ENCODE measurements at regions not wholly inside any gene's neighbourhood (a gene's known extent, or its start where the extent isn't known, plus 50 kb on each side); places are given as distances from the start of the nearest gene placed in this dataset.

- in situ Hi-C loops (cut with MboI; ENCODE audit: low pct_unique_long_range_greater_than_20kb, low sequenced_read_pairs, unreplicated experiment) = no loop called here
- no peak for TF ChIP-seq CTCF (IDR thresholded peaks at IDR 0.05; ENCODE audit: extremely low read depth, insufficient read depth, missing control alignments)
- DNase-seq (ENCODE audit: low spot score) = no peak
Observed at GRCh38 chr1:101158424-101158823, 78.4 kb upstream of the S1PR1 start.

- DNase-seq (ENCODE audit: low spot score) = no peak
- in situ Hi-C loops (cut with MboI; ENCODE audit: low pct_unique_long_range_greater_than_20kb, low sequenced_read_pairs, unreplicated experiment) = no loop called here
- no peak for TF ChIP-seq CTCF (IDR thresholded peaks at IDR 0.05; ENCODE audit: extremely low read depth, insufficient read depth, missing control alignments)
Observed at GRCh38 chr1:101154547-101154946, 82.3 kb upstream of the S1PR1 start.

DNA sequence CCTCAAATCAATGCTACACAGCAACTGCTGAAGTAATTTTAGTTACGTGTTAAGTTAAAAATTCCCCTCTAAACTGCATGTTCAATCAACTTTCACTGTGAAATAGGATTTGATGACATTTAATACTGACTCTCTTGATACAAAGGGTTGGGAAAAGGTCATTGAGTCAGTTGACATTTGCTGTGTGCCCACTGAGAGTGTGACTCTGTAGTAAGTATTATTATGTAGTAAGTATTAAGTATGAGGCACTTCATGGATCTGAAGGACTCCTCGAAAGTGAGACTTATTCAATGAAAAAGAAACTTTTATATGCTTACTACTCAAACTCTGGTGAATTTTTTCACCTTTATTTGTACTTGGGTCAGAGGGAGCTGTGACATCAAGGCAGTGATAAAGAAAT, 83.1 kb upstream of the S1PR1 start:
- DNase-seq (ENCODE audit: low spot score) = no peak
- in situ Hi-C loops (cut with MboI; ENCODE audit: low pct_unique_long_range_greater_than_20kb, low sequenced_read_pairs, unreplicated experiment) = no loop called here
- TF ChIP-seq CTCF (IDR thresholded peaks at IDR 0.05; ENCODE audit: extremely low read depth, insufficient read depth, missing control alignments) = no peak

GRCh38 chr1:101152633-101153032, 84.2 kb upstream of the S1PR1 start:
- DNase-seq (ENCODE audit: low spot score) = no peak
- in situ Hi-C loops (cut with MboI; ENCODE audit: low pct_unique_long_range_greater_than_20kb, low sequenced_read_pairs, unreplicated experiment) = no loop called here
- no peak for TF ChIP-seq CTCF (IDR thresholded peaks at IDR 0.05; ENCODE audit: extremely low read depth, insufficient read depth, missing control alignments)

DNA sequence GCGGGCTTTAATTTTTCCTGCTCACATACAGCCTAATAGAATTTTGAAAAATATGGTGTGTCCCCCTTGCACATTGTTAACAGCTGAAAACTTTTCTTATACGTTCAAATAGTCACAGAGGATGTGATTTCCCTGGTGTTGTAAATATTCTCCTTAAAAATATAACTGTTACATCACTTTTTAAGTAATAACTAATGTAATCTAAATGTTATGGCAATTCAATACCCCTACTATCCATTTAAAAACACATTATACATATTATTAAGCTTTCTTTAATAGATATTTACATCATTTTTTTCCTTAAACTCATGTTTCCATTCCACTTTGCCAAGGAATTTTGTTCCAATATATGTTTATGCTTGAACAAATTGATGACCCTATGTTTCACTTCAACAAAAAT, 85.5 kb upstream of the S1PR1 start:
- TF ChIP-seq CTCF (IDR thresholded peaks at IDR 0.05; ENCODE audit: extremely low read depth, insufficient read depth, missing control alignments) = no peak
- no peak for DNase-seq (ENCODE audit: low spot score)
- in situ Hi-C loops (cut with MboI; ENCODE audit: low pct_unique_long_range_greater_than_20kb, low sequenced_read_pairs, unreplicated experiment) = no loop called here

DNA sequence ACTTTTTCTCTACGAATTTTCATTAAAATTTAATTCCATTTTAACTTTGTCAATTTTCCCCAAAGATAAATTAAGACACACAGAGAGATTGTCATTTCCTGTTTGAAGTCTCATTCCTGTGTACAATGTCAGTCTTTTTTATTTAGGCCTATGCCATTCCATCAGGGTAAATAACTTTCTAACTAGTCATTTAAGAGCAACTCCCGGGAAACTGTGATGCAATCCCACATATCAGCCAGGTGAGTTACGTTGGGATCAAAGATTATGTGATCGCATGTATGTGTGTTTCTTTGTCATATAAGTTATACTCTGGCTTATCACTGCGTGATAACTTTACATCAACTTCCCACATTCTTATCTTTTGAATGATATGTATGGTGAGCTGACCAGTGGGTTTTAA, 86.1 kb upstream of the S1PR1 start:
- DNase-seq (ENCODE audit: low spot score) = no peak
- in situ Hi-C loops (cut with MboI; ENCODE audit: low pct_unique_long_range_greater_than_20kb, low sequenced_read_pairs, unreplicated experiment) = no loop called here
- no peak for TF ChIP-seq CTCF (IDR thresholded peaks at IDR 0.05; ENCODE audit: extremely low read depth, insufficient read depth, missing control alignments)

- TF ChIP-seq CTCF (IDR thresholded peaks at IDR 0.05; ENCODE audit: extremely low read depth, insufficient read depth, missing control alignments) = no peak
- no peak for DNase-seq (ENCODE audit: low spot score)
- in situ Hi-C loops (cut with MboI; ENCODE audit: low pct_unique_long_range_greater_than_20kb, low sequenced_read_pairs, unreplicated experiment) = no loop called here
Observed at GRCh38 chr1:101150266-101150665, 86.6 kb upstream of the S1PR1 start.

Measured in GM13977 (cell line).